ENCODE measurements at regions not wholly inside any gene's neighbourhood (a gene's known extent, or its start where the extent isn't known, plus 50 kb on each side); places are given as distances from the start of the nearest gene placed in this dataset.

DNA sequence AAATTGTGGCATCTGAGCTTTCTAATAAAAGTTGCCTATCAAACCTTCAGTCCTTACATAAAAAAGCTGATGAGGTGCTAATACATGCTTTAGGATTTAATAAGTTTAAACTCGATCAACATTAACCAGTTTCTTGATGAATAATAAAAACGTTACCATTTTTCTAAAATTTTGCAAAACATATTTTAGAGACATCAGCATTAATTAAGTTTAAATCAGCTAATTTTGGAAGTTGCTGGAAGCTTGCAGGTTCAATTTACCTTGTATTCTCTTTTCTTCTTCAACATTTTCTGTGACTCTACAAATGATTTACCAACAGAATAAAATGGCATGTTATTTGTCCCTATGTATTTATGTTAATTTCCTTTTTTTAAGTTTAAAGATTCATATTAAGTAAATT, 365.3 kb upstream of the OPRM1 start:
- TF ChIP-seq, protein P1, sequence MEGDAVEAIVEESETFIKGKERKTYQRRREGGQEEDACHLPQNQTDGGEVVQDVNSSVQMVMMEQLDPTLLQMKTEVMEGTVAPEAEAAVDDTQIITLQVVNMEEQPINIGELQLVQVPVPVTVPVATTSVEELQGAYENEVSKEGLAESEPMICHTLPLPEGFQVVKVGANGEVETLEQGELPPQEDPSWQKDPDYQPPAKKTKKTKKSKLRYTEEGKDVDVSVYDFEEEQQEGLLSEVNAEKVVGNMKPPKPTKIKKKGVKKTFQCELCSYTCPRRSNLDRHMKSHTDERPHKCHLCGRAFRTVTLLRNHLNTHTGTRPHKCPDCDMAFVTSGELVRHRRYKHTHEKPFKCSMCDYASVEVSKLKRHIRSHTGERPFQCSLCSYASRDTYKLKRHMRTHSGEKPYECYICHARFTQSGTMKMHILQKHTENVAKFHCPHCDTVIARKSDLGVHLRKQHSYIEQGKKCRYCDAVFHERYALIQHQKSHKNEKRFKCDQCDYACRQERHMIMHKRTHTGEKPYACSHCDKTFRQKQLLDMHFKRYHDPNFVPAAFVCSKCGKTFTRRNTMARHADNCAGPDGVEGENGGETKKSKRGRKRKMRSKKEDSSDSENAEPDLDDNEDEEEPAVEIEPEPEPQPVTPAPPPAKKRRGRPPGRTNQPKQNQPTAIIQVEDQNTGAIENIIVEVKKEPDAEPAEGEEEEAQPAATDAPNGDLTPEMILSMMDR (IDR thresholded peaks at IDR 0.05), result no peak
- TF ChIP-seq EZH2 (IDR thresholded peaks at IDR 0.05; ENCODE audit: borderline replicate concordance, insufficient read depth, low read depth, low read length, poor library complexity, severe bottlenecking), result no peak
